ENCODE measurements at regions not wholly inside any gene's neighbourhood (a gene's known extent, or its start where the extent isn't known, plus 50 kb on each side); places are given as distances from the start of the nearest gene placed in this dataset.

GRCh38 chr17:13355054-13355453 is 246.7 kb downstream of the HS3ST3A1 start:
- TF ChIP-seq POLR2A (IDR thresholded peaks at IDR 0.05), result no peak
- no peak for TF ChIP-seq CTCF (IDR thresholded peaks at IDR 0.05)

All from esophagus squamous epithelium (tissue), 4 donors.